Ureter (tissue), 1 donor: ENCODE measurements at regions not wholly inside any gene's neighbourhood (a gene's known extent, or its start where the extent isn't known, plus 50 kb on each side); places are given as distances from the start of the nearest gene placed in this dataset.

ENCODE experiments used
- DNase-seq: peaks from one replicate; pipeline ENCODE4 v3.0.0-alpha.2; 2020; ENCODE audit warnings: low spot score
- donor health status: DM: yes; HTN: yes; CAD: no.

GRCh38 chr21:16832791-16833190 lies 680.1 kb upstream of the CXADR start:
- DNase-seq = no peak

DNA sequence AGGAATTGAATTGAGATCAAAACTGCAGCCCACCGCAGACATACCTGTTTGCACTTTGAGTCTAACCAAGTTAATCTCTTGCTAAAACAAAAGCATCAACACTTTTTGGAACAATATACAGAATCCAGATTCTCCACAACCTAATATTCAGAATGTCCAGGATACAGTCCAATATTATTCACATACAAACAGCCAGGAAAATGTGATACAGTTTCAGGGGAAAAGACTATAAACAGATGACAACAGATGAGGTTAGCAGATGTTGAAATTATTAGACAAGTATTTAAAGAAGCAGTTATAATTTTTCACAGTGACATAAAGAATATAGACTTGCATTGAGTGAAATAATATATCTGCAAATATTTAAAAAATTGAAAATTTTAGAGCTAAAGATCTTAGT lies 678.1 kb upstream of the CXADR start:
- DNase-seq = no peak

- no peak for DNase-seq
These were observed 675.5 kb upstream of the CXADR start for GRCh38 chr21:16837321-16837720.

DNA sequence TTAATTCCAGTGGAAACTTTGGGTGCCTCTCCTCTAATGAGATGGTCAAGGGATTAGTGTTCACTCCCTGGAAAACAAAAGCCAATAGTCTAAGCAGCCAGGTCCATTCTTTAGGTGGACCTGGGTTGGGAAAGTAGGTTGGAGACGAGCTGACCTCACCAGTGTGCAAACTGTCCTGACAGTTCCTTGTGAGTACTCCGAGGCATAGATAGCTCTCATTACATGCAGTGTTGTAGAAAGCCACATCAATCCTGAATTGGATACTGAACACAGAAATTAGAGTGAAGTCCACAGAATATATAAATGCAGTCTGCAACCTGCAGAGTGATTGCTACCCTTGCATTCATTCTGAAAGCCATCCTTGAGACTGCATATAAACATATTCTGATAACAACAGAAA lies 675.1 kb upstream of the CXADR start:
- DNase-seq = no peak

DNA sequence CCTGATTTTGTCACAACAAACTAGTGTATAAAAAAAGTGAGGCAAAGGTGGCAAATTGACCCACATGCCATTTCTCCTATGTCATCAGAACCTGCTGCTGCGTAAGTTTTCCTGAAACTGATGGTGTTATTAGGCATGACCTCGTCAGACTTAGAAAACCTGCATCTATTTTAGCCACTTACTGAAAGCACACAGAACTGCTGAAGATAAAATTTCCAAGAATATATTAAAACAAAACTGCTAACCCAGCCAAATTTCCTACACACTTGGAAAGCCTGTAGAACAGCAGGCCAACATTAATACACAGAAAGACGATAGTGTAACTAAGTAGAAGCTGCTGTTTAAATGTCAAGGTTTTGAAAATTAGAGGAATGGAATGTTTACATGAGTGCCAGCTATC lies 674.5 kb upstream of the CXADR start:
- DNase-seq = no peak

DNA sequence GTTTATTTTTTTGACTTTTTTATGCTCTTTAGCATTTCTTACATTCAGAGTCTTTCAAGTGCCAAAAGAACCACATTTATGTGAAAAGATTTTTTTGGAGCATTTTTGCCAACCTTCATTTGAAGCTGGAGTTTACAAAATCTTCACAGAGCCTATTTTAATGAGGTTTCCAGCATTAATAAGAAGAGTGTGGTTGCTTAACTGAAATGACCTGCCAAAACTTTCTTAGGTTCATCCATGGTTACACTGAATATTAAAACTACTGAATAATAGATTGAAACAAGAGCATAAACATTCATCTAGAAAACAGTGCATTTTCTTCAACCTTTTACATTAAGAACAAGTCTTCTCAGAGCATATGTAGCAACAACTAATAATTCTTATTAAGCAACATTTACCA lies 672.3 kb upstream of the CXADR start:
- DNase-seq = no peak

GRCh38 chr21:16841975-16842695 lies 670.7 kb upstream of the CXADR start:
- DNase-seq = no peak

DNA sequence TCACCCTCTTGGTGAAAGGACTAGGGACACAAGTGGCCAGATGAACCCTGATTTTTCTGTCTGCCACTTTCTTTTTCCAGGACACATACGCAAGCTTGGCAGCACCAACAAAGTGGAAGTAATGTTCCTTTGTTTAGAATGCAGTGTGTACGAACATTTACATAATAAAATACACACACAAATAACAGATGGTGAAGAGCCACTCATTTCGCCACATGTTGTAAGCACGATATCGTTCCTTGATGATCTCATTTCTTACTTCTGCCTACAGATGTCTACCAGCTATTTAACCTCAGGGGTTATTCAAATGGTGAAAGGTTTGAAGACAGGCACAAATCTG lies 670.2 kb upstream of the CXADR start:
- no peak for DNase-seq

DNA sequence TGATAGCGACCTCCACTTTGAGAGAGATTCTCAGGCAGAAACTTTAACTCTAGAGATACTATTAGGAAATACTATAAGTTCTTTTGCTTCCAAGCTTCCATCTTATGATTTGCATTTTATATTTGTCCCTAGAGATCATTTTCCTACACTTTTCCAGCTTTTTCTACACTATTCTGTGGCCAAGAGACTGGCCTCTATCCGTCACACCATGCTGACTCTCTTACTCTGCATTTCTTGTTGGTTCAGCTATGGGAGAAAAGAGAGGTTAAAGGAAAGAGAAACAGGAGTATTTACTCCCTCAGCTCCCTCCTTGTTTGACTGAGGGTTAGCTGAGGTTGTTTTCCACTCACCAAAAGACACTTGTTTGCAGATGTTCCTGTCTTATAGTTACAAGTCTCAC lies 665.6 kb upstream of the CXADR start:
- DNase-seq = no peak

GRCh38 chr21:16851054-16851453 lies 661.8 kb upstream of the CXADR start:
- DNase-seq = no peak

DNA sequence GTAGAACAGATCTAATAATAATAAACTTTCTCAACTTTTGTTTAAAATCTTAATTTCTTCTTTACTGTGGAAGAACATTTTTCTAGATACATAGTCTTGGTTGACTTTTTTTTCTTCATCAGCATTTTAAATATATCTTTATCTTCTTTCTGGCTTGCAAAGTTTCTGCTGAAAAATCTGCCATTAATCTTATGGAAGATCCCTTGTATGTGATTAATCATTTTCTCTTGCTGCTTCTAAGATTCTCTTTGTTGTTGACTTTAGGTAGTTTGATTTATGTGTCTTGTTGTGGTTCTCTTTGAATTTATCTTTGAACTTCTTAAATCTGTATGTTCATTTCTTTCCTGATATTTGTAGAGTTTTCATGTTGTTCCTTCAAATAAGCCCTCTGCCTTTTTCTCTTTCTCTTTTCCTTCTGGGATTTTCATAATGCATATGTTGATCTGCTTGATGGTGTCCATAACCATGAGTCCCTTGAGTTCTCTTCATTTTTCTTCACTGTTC lies 657.6 kb upstream of the CXADR start:
- no peak for DNase-seq

DNA sequence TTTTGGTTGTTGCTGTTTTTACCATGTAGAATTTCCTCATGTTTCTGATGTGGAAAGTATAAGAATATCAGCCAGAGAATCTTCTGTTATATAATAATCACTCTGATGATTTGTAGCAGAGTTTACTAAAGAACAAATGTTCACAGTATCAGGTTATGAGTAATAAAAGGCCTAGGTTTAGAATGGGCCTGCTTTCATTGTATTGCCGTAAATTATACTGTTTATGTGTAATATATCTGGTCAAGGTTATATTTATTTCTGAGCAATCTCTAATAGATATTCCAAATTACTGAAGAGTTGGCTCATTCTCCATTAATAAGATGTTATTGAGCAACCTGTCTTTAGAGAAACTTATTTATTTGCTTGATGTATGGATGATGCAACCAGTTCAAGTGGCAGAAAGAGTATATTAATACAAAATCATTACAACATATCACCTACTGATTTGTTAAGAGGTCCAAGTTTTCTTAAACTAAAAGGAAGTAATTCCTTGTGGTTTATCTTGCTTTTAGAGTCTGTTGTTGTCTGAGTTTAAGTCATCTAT lies 649.4 kb upstream of the CXADR start:
- no peak for DNase-seq

- no peak for DNase-seq
These were observed 648.9 kb upstream of the CXADR start for GRCh38 chr21:16863908-16864307.

GRCh38 chr21:16865632-16866031 lies 647.2 kb upstream of the CXADR start:
- DNase-seq = no peak

DNA sequence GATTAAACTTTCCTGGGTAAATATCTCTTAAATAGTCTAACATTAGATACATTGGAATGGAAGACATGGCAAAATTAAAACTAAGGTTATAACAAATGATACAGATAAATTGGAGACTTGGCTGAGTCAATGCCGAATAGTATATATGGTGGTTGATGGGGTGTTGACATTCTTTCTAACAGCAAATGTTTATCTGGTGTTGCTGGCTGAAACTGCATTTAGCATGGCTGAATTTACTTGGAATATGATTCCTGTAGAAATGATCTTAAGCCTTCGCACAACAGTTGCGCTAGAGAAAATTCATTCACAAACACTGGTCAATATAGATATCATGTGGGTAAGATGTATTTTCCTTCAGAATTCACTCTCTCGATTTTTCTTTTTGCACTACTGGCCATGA lies 646.0 kb upstream of the CXADR start:
- no peak for DNase-seq

DNA sequence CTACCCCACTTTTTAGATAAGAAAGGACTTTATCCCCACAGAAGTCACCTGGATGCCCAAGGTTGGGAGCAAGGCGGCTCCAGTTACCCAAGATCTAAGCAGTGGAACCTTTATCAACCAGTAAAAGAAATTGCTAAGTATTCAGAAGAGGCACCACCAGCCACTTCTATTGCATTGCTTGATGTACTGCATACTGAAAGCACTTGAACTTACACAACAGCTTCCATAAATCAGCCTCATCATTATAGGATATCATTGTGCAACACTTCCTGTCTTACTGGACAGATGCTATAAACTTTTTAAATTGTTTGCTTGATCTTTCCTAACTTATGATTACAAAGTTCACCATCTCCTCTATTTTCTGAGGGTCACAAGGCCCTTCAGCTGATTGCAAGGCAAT lies 642.7 kb upstream of the CXADR start:
- DNase-seq = no peak

GRCh38 chr21:16872616-16873015 lies 640.2 kb upstream of the CXADR start:
- no peak for DNase-seq

- no peak for DNase-seq
These were observed 639.7 kb upstream of the CXADR start for GRCh38 chr21:16873176-16873575.

GRCh38 chr21:16873596-16873995 lies 639.2 kb upstream of the CXADR start:
- no peak for DNase-seq

DNA sequence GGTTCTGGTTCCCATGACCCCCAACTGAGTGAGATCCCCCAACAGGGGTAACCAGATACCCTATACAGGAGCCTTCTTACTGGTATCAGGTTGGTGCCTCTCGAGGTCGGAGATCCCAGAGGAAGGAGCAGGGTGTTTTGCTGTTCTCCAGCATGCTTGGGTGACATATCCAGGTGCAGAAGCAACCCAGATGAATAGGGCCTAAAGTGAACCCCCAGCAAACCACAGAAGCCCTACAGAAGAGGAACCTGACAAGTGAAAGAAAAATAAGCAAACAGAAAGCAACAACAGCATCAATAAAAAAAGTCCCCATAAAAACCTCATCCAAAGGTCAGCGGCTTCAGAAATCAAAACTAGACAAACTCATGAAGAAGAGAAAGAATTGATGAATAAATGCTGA lies 633.4 kb upstream of the CXADR start:
- DNase-seq = no peak

DNA sequence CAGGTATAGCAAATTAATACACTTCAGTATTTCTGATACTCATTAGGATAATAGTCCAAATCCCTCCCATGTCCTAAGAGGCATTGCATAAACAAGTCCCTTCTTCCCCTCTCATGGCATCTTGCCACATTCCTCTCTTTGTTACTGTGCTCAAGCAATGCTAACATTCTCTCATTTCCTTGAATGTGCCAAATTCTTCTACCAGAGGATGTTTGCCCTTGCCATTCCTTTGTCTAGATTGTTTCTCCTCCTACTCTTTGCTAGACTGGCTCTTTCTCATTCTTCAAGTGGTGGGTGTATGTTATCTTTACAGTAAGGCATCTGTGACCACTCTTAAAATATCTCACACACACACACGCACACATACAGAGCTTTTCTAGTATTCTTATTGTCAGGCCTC lies 621.0 kb upstream of the CXADR start:
- no peak for DNase-seq

GRCh38 chr21:16900685-16901084 lies 612.2 kb upstream of the CXADR start:
- DNase-seq = no peak

DNA sequence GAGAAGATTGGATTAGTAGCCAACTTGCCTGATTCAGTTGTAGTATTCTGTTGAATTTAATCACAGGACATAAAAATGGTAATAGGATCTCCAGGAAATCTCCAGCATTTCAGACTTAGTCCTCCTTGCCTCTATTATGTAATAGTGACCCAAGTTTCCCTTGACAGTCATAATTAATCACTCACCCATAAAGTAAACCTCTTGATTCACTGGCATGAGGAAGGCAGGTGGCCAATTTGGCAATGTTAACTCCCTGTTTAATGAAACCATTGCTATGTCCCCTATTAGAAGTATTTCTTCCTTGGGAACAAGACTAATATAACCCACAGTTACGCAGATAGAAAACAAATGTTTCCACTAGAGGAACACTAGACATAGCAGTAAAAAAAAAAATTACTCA lies 604.8 kb upstream of the CXADR start:
- no peak for DNase-seq
